C4-2B (cell line): ENCODE measurements at regions not wholly inside any gene's neighbourhood (a gene's known extent, or its start where the extent isn't known, plus 50 kb on each side); places are given as distances from the start of the nearest gene placed in this dataset.

Source experiments
- ZFX ChIP-seq: fragments of 450-650 bp; IDR thresholded peaks from 2 replicates; pipeline ENCODE4 v1.6.1; 2017
- TF ChIP-seq, protein P1 (sequence below): fragments of 450-650 bp; conservative IDR thresholded peaks from 2 replicates; pipeline ENCODE4 v1.5.1; 2017; ENCODE audit warnings: mild to moderate bottlenecking

GRCh38 chr12:124703856-124704255 is 136.4 kb upstream of the NCOR2 start:
- TF ChIP-seq, protein P1, sequence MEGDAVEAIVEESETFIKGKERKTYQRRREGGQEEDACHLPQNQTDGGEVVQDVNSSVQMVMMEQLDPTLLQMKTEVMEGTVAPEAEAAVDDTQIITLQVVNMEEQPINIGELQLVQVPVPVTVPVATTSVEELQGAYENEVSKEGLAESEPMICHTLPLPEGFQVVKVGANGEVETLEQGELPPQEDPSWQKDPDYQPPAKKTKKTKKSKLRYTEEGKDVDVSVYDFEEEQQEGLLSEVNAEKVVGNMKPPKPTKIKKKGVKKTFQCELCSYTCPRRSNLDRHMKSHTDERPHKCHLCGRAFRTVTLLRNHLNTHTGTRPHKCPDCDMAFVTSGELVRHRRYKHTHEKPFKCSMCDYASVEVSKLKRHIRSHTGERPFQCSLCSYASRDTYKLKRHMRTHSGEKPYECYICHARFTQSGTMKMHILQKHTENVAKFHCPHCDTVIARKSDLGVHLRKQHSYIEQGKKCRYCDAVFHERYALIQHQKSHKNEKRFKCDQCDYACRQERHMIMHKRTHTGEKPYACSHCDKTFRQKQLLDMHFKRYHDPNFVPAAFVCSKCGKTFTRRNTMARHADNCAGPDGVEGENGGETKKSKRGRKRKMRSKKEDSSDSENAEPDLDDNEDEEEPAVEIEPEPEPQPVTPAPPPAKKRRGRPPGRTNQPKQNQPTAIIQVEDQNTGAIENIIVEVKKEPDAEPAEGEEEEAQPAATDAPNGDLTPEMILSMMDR = no peak
- no peak for TF ChIP-seq ZFX
